ENCODE measurements at regions not wholly inside any gene's neighbourhood (a gene's known extent, or its start where the extent isn't known, plus 50 kb on each side); places are given as distances from the start of the nearest gene placed in this dataset.

DNA sequence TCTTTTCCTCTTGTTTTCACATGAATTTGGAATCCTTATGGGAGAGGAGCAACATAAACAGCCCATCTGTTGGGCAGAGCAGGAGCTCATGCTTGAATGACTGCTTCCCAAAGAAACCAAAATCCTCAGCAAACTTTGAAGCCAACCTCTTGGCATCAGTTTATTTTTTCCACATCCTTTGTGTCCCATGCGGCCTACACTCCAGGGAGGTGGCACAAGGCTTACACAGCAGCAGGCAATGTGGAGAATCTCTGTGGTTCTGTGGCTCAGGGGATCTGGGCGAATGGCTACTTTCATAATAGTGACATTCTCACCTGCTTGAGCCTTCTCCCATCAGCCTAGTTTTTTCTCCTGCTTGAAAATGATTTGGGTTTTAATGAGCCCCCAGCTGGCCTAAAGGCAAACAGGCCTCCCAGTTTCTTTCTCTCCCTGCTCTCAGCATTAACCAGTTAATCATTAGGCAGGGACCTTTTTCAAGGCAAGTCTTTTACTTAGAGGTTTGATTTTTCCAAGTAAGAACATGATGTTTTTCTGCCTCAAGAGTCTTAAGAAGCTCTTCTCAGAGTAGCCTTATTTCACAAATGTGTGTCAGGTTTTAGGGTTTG is 370.3 kb downstream of the ARHGEF28 start (continued):
- TF ChIP-seq ZNF121 (tag by site-specific recombination; IDR thresholded peaks at IDR 0.05) (no peak), GFI1B (tag by site-specific recombination; IDR thresholded peaks at IDR 0.05) (no peak), ZNF747 (tag by site-specific recombination; IDR thresholded peaks at IDR 0.05) (no peak), REPIN1 (tag by site-specific recombination; IDR thresholded peaks at IDR 0.05; ENCODE audit: low read depth) (no peak)

DNA sequence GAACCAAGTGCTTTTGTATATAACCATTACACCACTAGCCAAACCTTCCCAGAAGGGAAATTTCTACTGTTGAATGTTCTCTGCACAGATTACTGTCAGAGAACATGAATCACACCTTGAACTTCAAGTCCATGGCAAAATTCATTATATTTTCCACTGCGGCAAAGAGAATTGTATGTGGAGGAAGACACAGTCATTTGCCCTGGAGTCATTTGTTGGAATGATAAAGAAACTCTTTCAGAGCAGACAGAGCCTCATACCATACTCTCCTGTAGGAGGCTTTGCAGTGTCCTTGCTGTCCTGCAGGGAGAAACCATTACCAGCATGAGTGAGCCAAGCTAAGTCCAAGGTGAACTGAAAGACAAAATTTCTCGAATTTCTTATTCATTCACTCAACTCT is 369.0 kb downstream of the ARHGEF28 start:
- TF ChIP-seq ZSCAN30 (tag by site-specific recombination; IDR thresholded peaks at IDR 0.05) (no peak), ZNF555 (tag by site-specific recombination; conservative IDR thresholded peaks at IDR 0.05) (no peak), ZNF629 (tag by site-specific recombination; IDR thresholded peaks at IDR 0.05) (no peak), ZNF274 (IDR thresholded peaks at IDR 0.05; ENCODE audit: low read length) (no peak), ZNF274 (tag by site-specific recombination; IDR thresholded peaks at IDR 0.05; ENCODE audit: borderline replicate concordance) (no peak), ZNF404 (tag by site-specific recombination; IDR thresholded peaks at IDR 0.05) (no peak), ZNF777 (tag by site-specific recombination; IDR thresholded peaks at IDR 0.05; ENCODE audit: borderline replicate concordance) (no peak)
- TF ChIP-seq, protein P1, sequence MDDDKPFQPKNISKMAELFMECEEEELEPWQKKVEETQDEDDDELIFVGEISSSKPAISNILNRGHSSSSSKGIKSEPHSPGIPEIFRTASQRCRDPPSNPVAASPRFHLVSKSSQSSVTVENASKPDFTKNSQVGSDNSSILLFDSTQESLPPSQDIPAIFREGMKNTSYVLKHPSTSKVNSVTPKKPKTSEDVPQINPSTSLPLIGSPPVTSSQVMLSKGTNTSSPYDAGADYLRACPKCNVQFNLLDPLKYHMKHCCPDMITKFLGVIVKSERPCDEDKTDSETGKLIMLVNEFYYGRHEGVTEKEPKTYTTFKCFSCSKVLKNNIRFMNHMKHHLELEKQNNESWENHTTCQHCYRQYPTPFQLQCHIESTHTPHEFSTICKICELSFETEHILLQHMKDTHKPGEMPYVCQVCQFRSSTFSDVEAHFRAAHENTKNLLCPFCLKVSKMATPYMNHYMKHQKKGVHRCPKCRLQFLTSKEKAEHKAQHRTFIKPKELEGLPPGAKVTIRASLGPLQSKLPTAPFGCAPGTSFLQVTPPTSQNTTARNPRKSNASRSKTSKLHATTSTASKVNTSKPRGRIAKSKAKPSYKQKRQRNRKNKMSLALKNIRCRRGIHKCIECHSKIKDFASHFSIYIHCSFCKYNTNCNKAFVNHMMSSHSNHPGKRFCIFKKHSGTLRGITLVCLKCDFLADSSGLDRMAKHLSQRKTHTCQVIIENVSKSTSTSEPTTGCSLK (tag by site-specific recombination; IDR thresholded peaks at IDR 0.05), result no peak
- TF ChIP-seq, protein P2, sequence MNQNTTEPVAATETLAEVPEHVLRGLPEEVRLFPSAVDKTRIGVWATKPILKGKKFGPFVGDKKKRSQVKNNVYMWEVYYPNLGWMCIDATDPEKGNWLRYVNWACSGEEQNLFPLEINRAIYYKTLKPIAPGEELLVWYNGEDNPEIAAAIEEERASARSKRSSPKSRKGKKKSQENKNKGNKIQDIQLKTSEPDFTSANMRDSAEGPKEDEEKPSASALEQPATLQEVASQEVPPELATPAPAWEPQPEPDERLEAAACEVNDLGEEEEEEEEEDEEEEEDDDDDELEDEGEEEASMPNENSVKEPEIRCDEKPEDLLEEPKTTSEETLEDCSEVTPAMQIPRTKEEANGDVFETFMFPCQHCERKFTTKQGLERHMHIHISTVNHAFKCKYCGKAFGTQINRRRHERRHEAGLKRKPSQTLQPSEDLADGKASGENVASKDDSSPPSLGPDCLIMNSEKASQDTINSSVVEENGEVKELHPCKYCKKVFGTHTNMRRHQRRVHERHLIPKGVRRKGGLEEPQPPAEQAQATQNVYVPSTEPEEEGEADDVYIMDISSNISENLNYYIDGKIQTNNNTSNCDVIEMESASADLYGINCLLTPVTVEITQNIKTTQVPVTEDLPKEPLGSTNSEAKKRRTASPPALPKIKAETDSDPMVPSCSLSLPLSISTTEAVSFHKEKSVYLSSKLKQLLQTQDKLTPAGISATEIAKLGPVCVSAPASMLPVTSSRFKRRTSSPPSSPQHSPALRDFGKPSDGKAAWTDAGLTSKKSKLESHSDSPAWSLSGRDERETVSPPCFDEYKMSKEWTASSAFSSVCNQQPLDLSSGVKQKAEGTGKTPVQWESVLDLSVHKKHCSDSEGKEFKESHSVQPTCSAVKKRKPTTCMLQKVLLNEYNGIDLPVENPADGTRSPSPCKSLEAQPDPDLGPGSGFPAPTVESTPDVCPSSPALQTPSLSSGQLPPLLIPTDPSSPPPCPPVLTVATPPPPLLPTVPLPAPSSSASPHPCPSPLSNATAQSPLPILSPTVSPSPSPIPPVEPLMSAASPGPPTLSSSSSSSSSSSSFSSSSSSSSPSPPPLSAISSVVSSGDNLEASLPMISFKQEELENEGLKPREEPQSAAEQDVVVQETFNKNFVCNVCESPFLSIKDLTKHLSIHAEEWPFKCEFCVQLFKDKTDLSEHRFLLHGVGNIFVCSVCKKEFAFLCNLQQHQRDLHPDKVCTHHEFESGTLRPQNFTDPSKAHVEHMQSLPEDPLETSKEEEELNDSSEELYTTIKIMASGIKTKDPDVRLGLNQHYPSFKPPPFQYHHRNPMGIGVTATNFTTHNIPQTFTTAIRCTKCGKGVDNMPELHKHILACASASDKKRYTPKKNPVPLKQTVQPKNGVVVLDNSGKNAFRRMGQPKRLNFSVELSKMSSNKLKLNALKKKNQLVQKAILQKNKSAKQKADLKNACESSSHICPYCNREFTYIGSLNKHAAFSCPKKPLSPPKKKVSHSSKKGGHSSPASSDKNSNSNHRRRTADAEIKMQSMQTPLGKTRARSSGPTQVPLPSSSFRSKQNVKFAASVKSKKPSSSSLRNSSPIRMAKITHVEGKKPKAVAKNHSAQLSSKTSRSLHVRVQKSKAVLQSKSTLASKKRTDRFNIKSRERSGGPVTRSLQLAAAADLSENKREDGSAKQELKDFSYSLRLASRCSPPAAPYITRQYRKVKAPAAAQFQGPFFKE (tag by site-specific recombination; IDR thresholded peaks at IDR 0.05; ENCODE audit: borderline replicate concordance), result no peak
- TF ChIP-seq, protein P3, sequence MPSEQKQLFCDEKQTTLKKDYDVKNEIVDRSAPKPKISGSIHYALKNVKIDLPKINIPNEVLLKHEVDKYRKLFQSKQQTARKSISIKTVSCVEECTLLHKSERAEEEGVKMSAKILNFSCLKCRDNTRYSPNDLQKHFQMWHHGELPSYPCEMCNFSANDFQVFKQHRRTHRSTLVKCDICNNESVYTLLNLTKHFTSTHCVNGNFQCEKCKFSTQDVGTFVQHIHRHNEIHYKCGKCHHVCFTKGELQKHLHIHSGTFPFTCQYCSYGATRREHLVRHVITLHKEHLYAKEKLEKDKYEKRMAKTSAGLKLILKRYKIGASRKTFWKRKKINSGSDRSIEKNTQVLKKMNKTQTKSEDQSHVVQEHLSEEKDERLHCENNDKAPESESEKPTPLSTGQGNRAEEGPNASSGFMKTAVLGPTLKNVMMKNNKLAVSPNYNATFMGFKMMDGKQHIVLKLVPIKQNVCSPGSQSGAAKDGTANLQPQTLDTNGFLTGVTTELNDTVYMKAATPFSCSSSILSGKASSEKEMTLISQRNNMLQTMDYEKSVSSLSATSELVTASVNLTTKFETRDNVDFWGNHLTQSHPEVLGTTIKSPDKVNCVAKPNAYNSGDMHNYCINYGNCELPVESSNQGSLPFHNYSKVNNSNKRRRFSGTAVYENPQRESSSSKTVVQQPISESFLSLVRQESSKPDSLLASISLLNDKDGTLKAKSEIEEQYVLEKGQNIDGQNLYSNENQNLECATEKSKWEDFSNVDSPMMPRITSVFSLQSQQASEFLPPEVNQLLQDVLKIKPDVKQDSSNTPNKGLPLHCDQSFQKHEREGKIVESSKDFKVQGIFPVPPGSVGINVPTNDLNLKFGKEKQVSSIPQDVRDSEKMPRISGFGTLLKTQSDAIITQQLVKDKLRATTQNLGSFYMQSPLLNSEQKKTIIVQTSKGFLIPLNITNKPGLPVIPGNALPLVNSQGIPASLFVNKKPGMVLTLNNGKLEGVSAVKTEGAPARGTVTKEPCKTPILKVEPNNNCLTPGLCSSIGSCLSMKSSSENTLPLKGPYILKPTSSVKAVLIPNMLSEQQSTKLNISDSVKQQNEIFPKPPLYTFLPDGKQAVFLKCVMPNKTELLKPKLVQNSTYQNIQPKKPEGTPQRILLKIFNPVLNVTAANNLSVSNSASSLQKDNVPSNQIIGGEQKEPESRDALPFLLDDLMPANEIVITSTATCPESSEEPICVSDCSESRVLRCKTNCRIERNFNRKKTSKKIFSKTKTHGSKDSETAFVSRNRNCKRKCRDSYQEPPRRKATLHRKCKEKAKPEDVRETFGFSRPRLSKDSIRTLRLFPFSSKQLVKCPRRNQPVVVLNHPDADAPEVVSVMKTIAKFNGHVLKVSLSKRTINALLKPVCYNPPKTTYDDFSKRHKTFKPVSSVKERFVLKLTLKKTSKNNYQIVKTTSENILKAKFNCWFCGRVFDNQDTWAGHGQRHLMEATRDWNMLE (tag by site-specific recombination; conservative IDR thresholded peaks at IDR 0.05; ENCODE audit: low read depth), result no peak
- Histone ChIP-seq H3K9me3 (ENCODE audit: control insufficient read depth, insufficient read depth, low read depth, low read length) (no peaks in the 10 kb centered on the region), H3K36me3 (ENCODE audit: control insufficient read depth in 2 of 2, insufficient read depth in 1 of 2, low read length in 2 of 2) (no peaks in the 10 kb centered on the region), H3K4me1 (ENCODE audit: control insufficient read depth, insufficient read depth, low read length) (peaks cover 6% of the 10 kb centered on the region), H3K27ac (ENCODE audit: extremely low read depth, low read depth, low read length) (no peak overlapping the region), H3K4me3 (ENCODE audit: low read depth, low read length) (no peak overlapping the region)
- POLR2A ChIA-PET, result no interaction called here
- CTCF ChIA-PET, result interaction anchor here (0.6 kb wide), 1 partner anchor 47 kb away, joined by 3 read pairs; no protein-coding TSS in a partner anchor

Measured in HEK293 (cell line).